H1 (cell line): ENCODE measurements at regions not wholly inside any gene's neighbourhood (a gene's known extent, or its start where the extent isn't known, plus 50 kb on each side); places are given as distances from the start of the nearest gene placed in this dataset.

Experiments
- CTCF ChIA-PET: fragments of 300-600 bp; sonication (Branson Sonifier 250); formaldehyde crosslinking; loops from one replicate; lab custom pipeline; 2021; ENCODE audit not compliant: partially characterized antibody; lab: Charles Lee
- POLR2A ChIA-PET: fragments of 300-600 bp; sonication (Branson Sonifier 250); formaldehyde crosslinking; loops from one replicate; lab custom pipeline; 2021; ENCODE audit warnings: inconsistent platforms; ENCODE audit not compliant: partially characterized antibody; lab: Charles Lee
- DNase-seq, 2 experiments: peaks; one replicate each; pipeline versions ENCODE4 v3.0.0 to v3.0.0-alpha.2; 2010 to 2022; ENCODE audit warnings: low spot score in 2 of 2, low read depth in 1 of 2, mixed read lengths in 1 of 2
- FAIRE-seq: peaks from 2 replicates; lab custom pipeline; 2011; peaks lifted over from hg19 to GRCh38; lab: Jason Lieb, UNC
- H2AFZ ChIP-seq: 2 replicates; pipeline ENCODE4 v1.8.1; 2012; ENCODE audit warnings: low read length, inconsistent platforms
- H2AK5ac ChIP-seq: 2 replicates; pipeline ENCODE4 v1.6.1; 2013; ENCODE audit warnings: low read depth, low read length
- H2BK120ac ChIP-seq: replicated peaks from 2 replicates; pipeline ENCODE3; 2013; ENCODE audit warnings: low read depth, low read length, inconsistent platforms
- H2BK12ac ChIP-seq: 2 replicates; pipeline ENCODE4 v1.6.1; 2013; ENCODE audit warnings: low read depth, low read length
- H2BK15ac ChIP-seq: 2 replicates; pipeline ENCODE4 v1.6.1; 2013; ENCODE audit warnings: low read length
- H2BK20ac ChIP-seq: 2 replicates; pipeline ENCODE4 v1.6.1; 2013; ENCODE audit warnings: low read length
- H2BK5ac ChIP-seq: 2 replicates; pipeline ENCODE4 v1.6.1; 2013; ENCODE audit warnings: low read depth, low read length
- H3K14ac ChIP-seq: 2 replicates; pipeline ENCODE4 v1.6.1; 2013; ENCODE audit warnings: inconsistent platforms; ENCODE audit not compliant: insufficient read length
- H3K18ac ChIP-seq: 2 replicates; pipeline ENCODE4 v1.6.1; 2013; ENCODE audit warnings: low read length; ENCODE audit errors: extremely low read depth
- H3K23ac ChIP-seq: 2 replicates; pipeline ENCODE4 v1.6.1; 2013; ENCODE audit warnings: inconsistent platforms; ENCODE audit not compliant: insufficient read length
- H3K23me2 ChIP-seq: 2 replicates; pipeline ENCODE4 v1.6.1; 2013; ENCODE audit warnings: low read depth, low read length
- H3K27ac ChIP-seq: 2 replicates; pipeline ENCODE4 v1.6.1; 2011; ENCODE audit warnings: low read depth, low read length, inconsistent platforms
- H3K27me3 ChIP-seq, 4 experiments: replicated peaks in 1 of 4; 1 replicate in 1 of 4; 2 replicates in 3 of 4; pipeline versions ENCODE4 v1.6.1 to v1.8.1; 2011 to 2013; ENCODE audit warnings: low read length in 3 of 4, mild to moderate bottlenecking in 3 of 4, inconsistent platforms in 2 of 4, mixed read lengths in 2 of 4, moderate library complexity in 1 of 4; ENCODE audit not compliant: control insufficient read depth in 3 of 4, insufficient read depth in 3 of 4; ENCODE audit errors: extremely low read depth in 1 of 4
- H3K36me3 ChIP-seq, 4 experiments: 2 replicates each; pipeline versions ENCODE4 v1.6.1 to v1.8.1; 2011 to 2013; ENCODE audit warnings: mild to moderate bottlenecking in 4 of 4, low read length in 3 of 4, moderate library complexity in 2 of 4, control low read depth in 1 of 4, inconsistent platforms in 1 of 4; ENCODE audit not compliant: insufficient read depth in 4 of 4, control insufficient read depth in 2 of 4
- H3K4ac ChIP-seq: replicated peaks from 2 replicates; pipeline ENCODE3; 2013; ENCODE audit warnings: low read length, low read depth, mixed read lengths, inconsistent platforms; ENCODE audit not compliant: insufficient read length
- H3K4me1 ChIP-seq, 4 experiments: replicated peaks in 1 of 4; 1 replicate in 1 of 4; 2 replicates in 3 of 4; pipeline versions ENCODE4 v1.6.1 to v1.8.1; 2011 to 2013; ENCODE audit warnings: low read length in 3 of 4, inconsistent platforms in 2 of 4, mixed read lengths in 1 of 4; ENCODE audit not compliant: insufficient read depth in 4 of 4, control insufficient read depth in 3 of 4
- H3K4me2 ChIP-seq, 2 experiments: 2 replicates each; pipeline versions ENCODE4 v1.6.1 to v1.8.1; 2011 to 2013; ENCODE audit warnings: low read depth in 2 of 2, low read length in 2 of 2, control low read depth in 1 of 2, inconsistent platforms in 1 of 2, mild to moderate bottlenecking in 1 of 2; ENCODE audit not compliant: insufficient read depth in 1 of 2
- H3K4me3 ChIP-seq, 4 experiments: fragments of 200-600, 300-600 bp in 1 of 4; sonication (generic), shearing (Covaris generic), sonication (Bioruptor Twin) in 1 of 4; 2 replicates each; pipeline versions ENCODE4 v1.5.1 to v1.8.1; 2011 to 2016; ENCODE audit warnings: low read length in 4 of 4, low read depth in 3 of 4, control low read depth in 2 of 4, inconsistent platforms in 2 of 4, mild to moderate bottlenecking in 2 of 4, mixed read lengths in 1 of 4, moderate library complexity in 1 of 4; ENCODE audit not compliant: insufficient read depth in 2 of 4; ENCODE audit errors: extremely low read depth in 1 of 4
- H3K56ac ChIP-seq: replicated peaks from 2 replicates; pipeline ENCODE3; 2013; ENCODE audit warnings: low read depth, mild to moderate bottlenecking, mixed read lengths, low read length, inconsistent platforms; ENCODE audit not compliant: insufficient read length
- H3K79me1 ChIP-seq: 2 replicates; pipeline ENCODE4 v1.6.1; 2013; ENCODE audit warnings: low read depth, low read length, control low read depth
- H3K79me2 ChIP-seq, 2 experiments: 2 replicates each; pipeline versions ENCODE4 v1.6.1 to v1.8.1; 2012 to 2013; ENCODE audit warnings: low read length in 2 of 2, mild to moderate bottlenecking in 2 of 2, inconsistent platforms in 1 of 2; ENCODE audit not compliant: insufficient read depth in 2 of 2, control insufficient read depth in 1 of 2
- H3K9ac ChIP-seq, 4 experiments: replicated peaks in 1 of 4; 1 replicate in 1 of 4; 2 replicates in 3 of 4; pipeline versions ENCODE4 v1.6.1 to v1.8.1; 2011 to 2013; ENCODE audit warnings: low read depth in 3 of 4, low read length in 3 of 4, control low read depth in 2 of 4, mild to moderate bottlenecking in 2 of 4, moderate library complexity in 2 of 4, inconsistent platforms in 1 of 4; ENCODE audit errors: extremely low read depth in 1 of 4
- H3K9me3 ChIP-seq, 2 experiments: 2 replicates each; pipeline versions ENCODE4 v1.6.1 to v1.8.1; 2012 to 2013; ENCODE audit warnings: mild to moderate bottlenecking in 2 of 2, moderate library complexity in 2 of 2, control low read depth in 1 of 2, inconsistent platforms in 1 of 2, low read depth in 1 of 2, low read length in 1 of 2, mixed read lengths in 1 of 2; ENCODE audit not compliant: insufficient read depth in 2 of 2
- H4K20me1 ChIP-seq, 2 experiments: replicated peaks in 1 of 2; 2 replicates each; pipeline versions ENCODE3 to v1.8.1; 2011 to 2013; ENCODE audit warnings: inconsistent platforms in 2 of 2, low read length in 2 of 2, mild to moderate bottlenecking in 1 of 2; ENCODE audit not compliant: insufficient read depth in 2 of 2, control insufficient read depth in 1 of 2
- H4K5ac ChIP-seq: 2 replicates; pipeline ENCODE4 v1.6.1; 2013; ENCODE audit warnings: low read length, low read depth, mixed read lengths, inconsistent platforms; ENCODE audit not compliant: insufficient read length
- H4K8ac ChIP-seq: 2 replicates; pipeline ENCODE4 v1.8.0; 2013; ENCODE audit warnings: mild to moderate bottlenecking, moderate library complexity, low read length, inconsistent platforms; ENCODE audit not compliant: insufficient read depth; ENCODE audit errors: extremely low read depth
- H4K91ac ChIP-seq: replicated peaks from 2 replicates; pipeline ENCODE3; 2013; ENCODE audit warnings: low read length, mixed read lengths, inconsistent platforms; ENCODE audit not compliant: insufficient read length
- GTF2F1 ChIP-seq: IDR thresholded peaks from 2 replicates; pipeline ENCODE4 v1.6.1; 2012; ENCODE audit warnings: low read depth, low read length, improper control_type of control experiment, borderline replicate concordance
- WGBS, 2 experiments: shearing (Covaris generic) in 1 of 2; methylation state at CpG; one replicate each; pipeline versions ENCODE4 v1.1.6 to v1.1.7; 2013 to 2015; ENCODE audit warnings: low lambda C conversion rate in 2 of 2, mixed read lengths in 2 of 2, inconsistent platforms in 1 of 2, low coverage in 1 of 2, missing lambda C conversion rate in 1 of 2; ENCODE audit not compliant: insufficient replicate concordance in 2 of 2, insufficient coverage in 1 of 2, insufficient read length in 1 of 2; ENCODE audit errors: extremely low coverage in 1 of 2, missing lambda C conversion rate in 1 of 2; 5-methylcytosine and 5-hydroxymethylcytosine counted together

DNA sequence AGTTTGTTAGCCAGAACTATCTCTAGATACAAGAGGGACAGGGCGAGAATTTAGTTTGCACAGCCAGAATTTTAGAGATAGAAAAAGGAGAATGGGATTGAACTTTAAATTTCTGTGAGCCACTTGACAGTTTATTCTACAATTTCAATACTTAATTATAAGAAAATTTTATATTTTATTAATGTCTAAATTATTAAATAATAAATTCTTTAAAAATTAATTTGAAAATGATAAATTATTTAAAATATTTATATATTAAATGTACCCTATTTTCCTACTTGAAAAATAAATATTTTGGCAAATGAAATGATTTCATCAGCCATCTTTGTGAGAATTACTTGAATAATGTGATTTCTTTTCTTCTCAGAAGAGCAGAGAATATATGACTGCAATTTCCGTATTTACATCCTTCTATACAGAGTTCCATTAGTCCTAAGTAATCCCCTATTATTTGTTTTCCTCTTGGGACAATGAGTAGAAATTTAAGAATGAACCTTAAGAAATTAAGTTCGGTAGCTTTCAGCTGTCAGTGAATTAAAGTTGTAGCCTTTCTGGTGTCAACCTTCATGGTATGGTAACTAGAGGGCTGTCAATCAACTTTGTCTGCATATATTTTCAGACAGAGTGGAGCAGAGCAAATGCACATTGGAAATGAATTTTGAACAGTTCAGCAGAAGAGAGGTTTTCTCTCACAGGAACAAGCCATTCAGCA, 763.9 kb downstream of the PCDH18 start:
- H3K4me3 ChIP-seq, result no peak overlapping the region
- no peak overlapping the region for H2BK5ac ChIP-seq
- no peaks in the 10 kb centered on the region for H3K23me2 ChIP-seq
- H3K4ac ChIP-seq, result no peak overlapping the region
- H4K20me1 ChIP-seq, result no peaks in the 10 kb centered on the region
- H3K9ac ChIP-seq, result no peak overlapping the region
- no peak overlapping the region for H2BK20ac ChIP-seq
- no peaks in the 10 kb centered on the region for H3K36me3 ChIP-seq
- H3K23ac ChIP-seq, result no peak overlapping the region
- no peak overlapping the region for H2BK15ac ChIP-seq
- no peaks in the 10 kb centered on the region for H3K27me3 ChIP-seq
- no peak overlapping the region for H2BK120ac ChIP-seq
- H3K56ac ChIP-seq, result no peak overlapping the region
- no peak overlapping the region for H4K91ac ChIP-seq
- FAIRE-seq (no peak), DNase-seq (no peak)
- peaks cover 0 to 3% (median 1%) of the 10 kb centered on the region in 4 experiments; a peak in 3 of 7 replicates for H3K4me1 ChIP-seq
- no peak overlapping the region for H4K8ac ChIP-seq
- no peak overlapping the region for H3K14ac ChIP-seq
- no peaks in the 10 kb centered on the region; a peak in 1 of 4 replicates for H3K9me3 ChIP-seq
- H2BK12ac ChIP-seq, result no peak overlapping the region
- no peak overlapping the region for H2AFZ ChIP-seq
- no peaks in the 10 kb centered on the region for H3K79me2 ChIP-seq
- CTCF ChIA-PET, result no interaction called here
- H3K27ac ChIP-seq, result no peak overlapping the region
- POLR2A ChIA-PET, result no interaction called here
- 83% methylated on average over 3 of the region's 3 CpGs; no CpG with 5 or more reads in 1 of the 2 experiments for WGBS, 2 experiments
- no peak overlapping the region for H3K18ac ChIP-seq
- H3K79me1 ChIP-seq, result no peaks in the 10 kb centered on the region
- no peak overlapping the region for H4K5ac ChIP-seq
- no peak overlapping the region for H3K4me2 ChIP-seq
- H2AK5ac ChIP-seq, result no peak overlapping the region
- TF ChIP-seq GTF2F1, result no peak
